Prostate gland (tissue), 2 donors: ENCODE measurements at regions not wholly inside any gene's neighbourhood (a gene's known extent, or its start where the extent isn't known, plus 50 kb on each side); places are given as distances from the start of the nearest gene placed in this dataset.

ENCODE experiments used
- POLR2A ChIP-seq: fragments of 450-650 bp; IDR thresholded peaks from one replicate; pipeline ENCODE4 v1.6.1; 2016; ENCODE audit warnings: antibody characterized with exemption, mild to moderate bottlenecking
- TF ChIP-seq, protein P1 (sequence below), 4 experiments: fragments of 200-600 bp in 2 of 4; fragments of 450-650 bp in 2 of 4; sonication (generic) in 2 of 4; IDR thresholded peaks; 1 replicate in 3 of 4; 2 replicates in 1 of 4; pipeline ENCODE4 v1.5.1; 2016 to 2019; ENCODE audit warnings: antibody characterized with exemption in 4 of 4, mild to moderate bottlenecking in 2 of 4, moderate library complexity in 2 of 4

DNA sequence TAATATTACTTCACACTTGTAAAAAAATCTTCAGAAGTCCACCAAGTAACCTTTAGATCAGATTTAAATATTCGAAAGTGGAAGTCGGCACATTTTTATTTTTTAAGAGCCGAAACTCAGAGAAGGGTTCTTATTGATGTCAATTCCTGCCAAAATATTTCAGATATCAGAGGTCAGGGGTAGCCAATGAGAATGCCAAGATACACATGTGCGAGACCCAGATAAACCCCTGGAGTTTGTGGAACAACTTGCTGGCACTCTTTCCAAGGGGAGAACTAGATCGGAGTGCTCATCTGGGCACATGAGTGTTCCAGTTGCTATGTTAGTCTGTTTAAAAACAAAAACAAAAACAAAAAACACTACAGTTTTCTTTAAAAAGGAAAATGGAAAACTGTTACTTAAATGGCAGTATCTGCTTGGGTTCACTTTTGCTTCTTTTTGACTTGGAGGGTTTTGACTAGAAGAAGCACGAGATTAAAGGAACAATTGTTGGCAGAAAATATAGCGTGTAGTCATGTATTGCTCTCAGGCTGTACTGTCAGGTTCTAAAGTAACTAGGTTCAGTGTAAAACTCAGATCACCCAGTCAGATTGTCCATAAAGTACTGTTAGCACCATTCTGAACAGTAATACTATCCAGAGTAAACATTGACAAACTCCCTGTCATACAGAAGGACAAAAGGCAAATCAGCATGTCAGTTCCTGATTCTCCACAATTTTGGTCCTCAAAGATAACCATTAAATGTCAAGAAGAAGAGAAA is 188.0 kb upstream of the PACRGL start:
- TF ChIP-seq, protein P1, sequence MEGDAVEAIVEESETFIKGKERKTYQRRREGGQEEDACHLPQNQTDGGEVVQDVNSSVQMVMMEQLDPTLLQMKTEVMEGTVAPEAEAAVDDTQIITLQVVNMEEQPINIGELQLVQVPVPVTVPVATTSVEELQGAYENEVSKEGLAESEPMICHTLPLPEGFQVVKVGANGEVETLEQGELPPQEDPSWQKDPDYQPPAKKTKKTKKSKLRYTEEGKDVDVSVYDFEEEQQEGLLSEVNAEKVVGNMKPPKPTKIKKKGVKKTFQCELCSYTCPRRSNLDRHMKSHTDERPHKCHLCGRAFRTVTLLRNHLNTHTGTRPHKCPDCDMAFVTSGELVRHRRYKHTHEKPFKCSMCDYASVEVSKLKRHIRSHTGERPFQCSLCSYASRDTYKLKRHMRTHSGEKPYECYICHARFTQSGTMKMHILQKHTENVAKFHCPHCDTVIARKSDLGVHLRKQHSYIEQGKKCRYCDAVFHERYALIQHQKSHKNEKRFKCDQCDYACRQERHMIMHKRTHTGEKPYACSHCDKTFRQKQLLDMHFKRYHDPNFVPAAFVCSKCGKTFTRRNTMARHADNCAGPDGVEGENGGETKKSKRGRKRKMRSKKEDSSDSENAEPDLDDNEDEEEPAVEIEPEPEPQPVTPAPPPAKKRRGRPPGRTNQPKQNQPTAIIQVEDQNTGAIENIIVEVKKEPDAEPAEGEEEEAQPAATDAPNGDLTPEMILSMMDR (IDR thresholded peaks at IDR 0.05) = no peak
- TF ChIP-seq POLR2A = no peak
